IMR-90 (cell line): ENCODE measurements at regions not wholly inside any gene's neighbourhood (a gene's known extent, or its start where the extent isn't known, plus 50 kb on each side); places are given as distances from the start of the nearest gene placed in this dataset.

ENCODE experiments used
- CEBPB ChIP-seq: IDR thresholded peaks from 2 replicates; pipeline ENCODE4 v1.6.1; 2012; ENCODE audit warnings: low read depth, low read length, improper control_type of control experiment
- CHD1 ChIP-seq: IDR thresholded peaks from 2 replicates; pipeline ENCODE4 v1.6.1; 2012; ENCODE audit warnings: low read depth, low read length, improper control_type of control experiment
- MAFK ChIP-seq: IDR thresholded peaks from 2 replicates; pipeline ENCODE4 v1.6.1; 2012; ENCODE audit warnings: low read depth, low read length, improper control_type of control experiment
- MXI1 ChIP-seq: IDR thresholded peaks from 2 replicates; pipeline ENCODE4 v1.6.1; 2012; ENCODE audit warnings: low read depth, mild to moderate bottlenecking, low read length, moderate library complexity, borderline replicate concordance
- POLR2A ChIP-seq: IDR thresholded peaks from 2 replicates; pipeline ENCODE4 v1.6.1; 2012; ENCODE audit warnings: mild to moderate bottlenecking, low read depth, low read length
- RAD21 ChIP-seq: IDR thresholded peaks from 2 replicates; pipeline ENCODE4 v1.6.1; 2012; ENCODE audit warnings: low read length, improper control_type of control experiment
- RFX5 ChIP-seq: IDR thresholded peaks from 2 replicates; pipeline ENCODE4 v1.8.0; 2012; ENCODE audit warnings: low read depth, mild to moderate bottlenecking, low read length, moderate library complexity
- TF ChIP-seq, protein P1 (sequence below): conservative IDR thresholded peaks from 2 replicates; pipeline ENCODE4 v1.5.1; 2012; ENCODE audit warnings: mild to moderate bottlenecking, low read depth, low read length, improper control_type of control experiment
- TF ChIP-seq, protein P2 (sequence below): fragments of 150-350 bp; IDR thresholded peaks from 2 replicates; pipeline ENCODE4 v1.6.1; 2017; ENCODE audit warnings: mild to moderate bottlenecking, antibody characterized with exemption, low read length, low read depth

DNA sequence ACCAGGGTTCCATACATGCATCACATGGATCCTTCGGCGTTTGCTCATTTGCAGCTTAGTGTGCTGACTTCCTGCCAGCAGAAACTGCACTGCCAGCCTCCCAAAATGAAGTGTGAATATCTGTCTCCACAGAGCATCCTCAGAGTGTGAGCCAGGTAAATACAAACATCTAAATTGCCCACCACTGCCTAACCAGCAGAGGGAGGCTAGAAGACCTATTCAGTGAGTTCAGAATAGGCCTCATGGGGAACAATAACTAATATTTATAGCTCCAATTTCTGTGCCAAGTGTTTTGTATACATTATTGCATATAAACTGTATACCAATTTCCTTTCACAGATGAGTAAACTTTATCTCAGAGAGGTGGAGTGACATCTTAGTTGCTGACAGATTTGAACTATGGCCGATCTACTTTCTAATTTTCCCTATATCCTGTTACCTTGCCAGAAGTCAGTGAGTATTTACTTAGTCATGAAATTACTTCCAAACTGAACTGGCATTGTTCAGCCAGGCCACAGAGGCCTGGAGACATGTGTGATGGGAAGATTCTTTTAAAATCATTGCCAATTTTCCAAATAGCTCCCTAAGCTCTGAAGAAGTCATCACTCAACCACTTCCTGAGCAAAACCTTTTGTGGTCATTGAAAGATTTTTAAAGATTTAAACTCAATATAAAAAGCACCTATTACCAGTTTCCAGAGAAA is 926.5 kb upstream of the GHITM start:
- TF ChIP-seq, protein P1, sequence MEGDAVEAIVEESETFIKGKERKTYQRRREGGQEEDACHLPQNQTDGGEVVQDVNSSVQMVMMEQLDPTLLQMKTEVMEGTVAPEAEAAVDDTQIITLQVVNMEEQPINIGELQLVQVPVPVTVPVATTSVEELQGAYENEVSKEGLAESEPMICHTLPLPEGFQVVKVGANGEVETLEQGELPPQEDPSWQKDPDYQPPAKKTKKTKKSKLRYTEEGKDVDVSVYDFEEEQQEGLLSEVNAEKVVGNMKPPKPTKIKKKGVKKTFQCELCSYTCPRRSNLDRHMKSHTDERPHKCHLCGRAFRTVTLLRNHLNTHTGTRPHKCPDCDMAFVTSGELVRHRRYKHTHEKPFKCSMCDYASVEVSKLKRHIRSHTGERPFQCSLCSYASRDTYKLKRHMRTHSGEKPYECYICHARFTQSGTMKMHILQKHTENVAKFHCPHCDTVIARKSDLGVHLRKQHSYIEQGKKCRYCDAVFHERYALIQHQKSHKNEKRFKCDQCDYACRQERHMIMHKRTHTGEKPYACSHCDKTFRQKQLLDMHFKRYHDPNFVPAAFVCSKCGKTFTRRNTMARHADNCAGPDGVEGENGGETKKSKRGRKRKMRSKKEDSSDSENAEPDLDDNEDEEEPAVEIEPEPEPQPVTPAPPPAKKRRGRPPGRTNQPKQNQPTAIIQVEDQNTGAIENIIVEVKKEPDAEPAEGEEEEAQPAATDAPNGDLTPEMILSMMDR: no peak
- no peak for TF ChIP-seq CEBPB
- TF ChIP-seq, protein P2, sequence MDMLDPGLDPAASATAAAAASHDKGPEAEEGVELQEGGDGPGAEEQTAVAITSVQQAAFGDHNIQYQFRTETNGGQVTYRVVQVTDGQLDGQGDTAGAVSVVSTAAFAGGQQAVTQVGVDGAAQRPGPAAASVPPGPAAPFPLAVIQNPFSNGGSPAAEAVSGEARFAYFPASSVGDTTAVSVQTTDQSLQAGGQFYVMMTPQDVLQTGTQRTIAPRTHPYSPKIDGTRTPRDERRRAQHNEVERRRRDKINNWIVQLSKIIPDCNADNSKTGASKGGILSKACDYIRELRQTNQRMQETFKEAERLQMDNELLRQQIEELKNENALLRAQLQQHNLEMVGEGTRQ: no peak
- no peak for TF ChIP-seq MXI1
- TF ChIP-seq POLR2A: no peak
- TF ChIP-seq RAD21: no peak
- no peak for TF ChIP-seq CHD1
- no peak for TF ChIP-seq MAFK
- TF ChIP-seq RFX5: no peak
